ENCODE measurements at regions not wholly inside any gene's neighbourhood (a gene's known extent, or its start where the extent isn't known, plus 50 kb on each side); places are given as distances from the start of the nearest gene placed in this dataset.

DNA sequence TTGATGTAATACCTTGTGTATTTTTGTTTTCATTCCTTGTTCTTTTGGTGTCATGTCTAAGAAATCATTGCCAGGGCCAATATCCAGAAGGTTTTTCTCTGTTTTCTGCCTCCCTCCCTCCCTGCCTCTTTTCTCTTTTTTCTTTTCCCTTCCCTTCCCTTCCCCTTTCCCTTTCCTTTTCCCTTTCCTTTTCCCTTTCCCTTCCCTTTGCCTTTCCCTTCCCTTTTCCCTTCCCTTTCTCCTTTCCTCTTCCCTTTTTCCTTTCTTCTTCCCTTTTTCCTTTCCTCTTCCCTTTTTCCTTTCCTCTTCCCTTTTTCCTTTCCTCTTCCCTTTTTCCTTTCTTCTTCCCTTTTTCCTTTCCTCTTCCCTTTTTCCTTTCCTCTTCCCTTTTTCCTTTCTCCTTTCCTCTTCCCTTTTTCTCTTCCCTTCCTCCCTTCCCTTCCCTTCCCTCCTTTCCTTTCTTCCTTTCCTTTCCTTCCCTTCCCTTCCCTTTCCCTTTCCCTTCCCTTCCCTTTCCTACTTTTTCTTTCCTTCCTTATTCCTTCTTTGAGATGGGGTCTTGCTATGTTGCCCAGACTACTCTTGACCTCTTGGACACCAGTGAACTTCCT lies 646.1 kb downstream of the RAPGEF2 start:
- H3K4me3 ChIP-seq (ENCODE audit: control insufficient read depth, low read depth, low read length), result no peak overlapping the region
- no peak for DNase-seq (ENCODE audit: low read depth)
- TF ChIP-seq, protein P1, sequence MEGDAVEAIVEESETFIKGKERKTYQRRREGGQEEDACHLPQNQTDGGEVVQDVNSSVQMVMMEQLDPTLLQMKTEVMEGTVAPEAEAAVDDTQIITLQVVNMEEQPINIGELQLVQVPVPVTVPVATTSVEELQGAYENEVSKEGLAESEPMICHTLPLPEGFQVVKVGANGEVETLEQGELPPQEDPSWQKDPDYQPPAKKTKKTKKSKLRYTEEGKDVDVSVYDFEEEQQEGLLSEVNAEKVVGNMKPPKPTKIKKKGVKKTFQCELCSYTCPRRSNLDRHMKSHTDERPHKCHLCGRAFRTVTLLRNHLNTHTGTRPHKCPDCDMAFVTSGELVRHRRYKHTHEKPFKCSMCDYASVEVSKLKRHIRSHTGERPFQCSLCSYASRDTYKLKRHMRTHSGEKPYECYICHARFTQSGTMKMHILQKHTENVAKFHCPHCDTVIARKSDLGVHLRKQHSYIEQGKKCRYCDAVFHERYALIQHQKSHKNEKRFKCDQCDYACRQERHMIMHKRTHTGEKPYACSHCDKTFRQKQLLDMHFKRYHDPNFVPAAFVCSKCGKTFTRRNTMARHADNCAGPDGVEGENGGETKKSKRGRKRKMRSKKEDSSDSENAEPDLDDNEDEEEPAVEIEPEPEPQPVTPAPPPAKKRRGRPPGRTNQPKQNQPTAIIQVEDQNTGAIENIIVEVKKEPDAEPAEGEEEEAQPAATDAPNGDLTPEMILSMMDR (conservative IDR thresholded peaks at IDR 0.05; ENCODE audit: control insufficient read depth, insufficient read depth, low read depth, low read length), result no peak

DNA sequence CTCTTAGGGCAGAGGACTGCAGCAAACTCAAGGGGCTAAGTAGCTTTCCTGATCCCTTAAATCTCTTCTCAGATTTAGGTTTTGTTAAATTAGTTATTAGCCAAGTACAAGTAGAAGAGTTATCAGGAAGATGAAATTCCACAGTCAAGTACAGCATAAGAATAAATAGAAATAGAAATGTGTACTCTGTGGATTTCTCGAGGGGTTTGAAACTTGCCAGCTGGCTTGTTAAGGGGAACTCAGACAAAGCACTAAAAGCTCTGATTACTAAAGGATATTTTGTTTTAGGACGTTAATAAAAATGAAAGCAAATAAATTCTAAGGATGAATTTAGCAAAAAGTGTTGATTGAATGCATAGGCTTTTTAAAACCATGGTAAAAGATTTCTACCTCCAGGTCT lies 654.6 kb downstream of the RAPGEF2 start:
- DNase-seq (ENCODE audit: low read depth), result no peak
- TF ChIP-seq, protein P1 (conservative IDR thresholded peaks at IDR 0.05; ENCODE audit: control insufficient read depth, insufficient read depth, low read depth, low read length), result no peak
- no peak overlapping the region for H3K4me3 ChIP-seq (ENCODE audit: control insufficient read depth, low read depth, low read length)

DNA sequence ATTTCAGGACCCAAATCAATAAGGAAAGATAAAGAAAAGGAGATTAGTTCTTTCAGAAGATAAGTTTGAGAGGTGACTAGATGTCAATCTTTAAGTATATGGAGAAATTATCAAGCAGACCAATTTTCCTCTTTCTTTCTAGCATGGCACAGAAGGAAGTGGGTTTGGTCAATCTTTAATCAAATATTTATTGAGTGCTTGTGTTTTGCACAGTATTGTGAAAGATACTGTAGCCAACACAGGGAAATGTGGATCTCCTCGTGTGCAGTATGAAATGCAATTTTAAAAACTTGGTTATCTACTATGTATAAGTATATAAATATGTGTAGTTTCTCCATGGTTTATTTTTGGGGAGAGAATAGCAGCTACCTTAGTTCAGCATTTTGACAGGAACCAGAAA lies 655.2 kb downstream of the RAPGEF2 start:
- TF ChIP-seq, protein P1 (conservative IDR thresholded peaks at IDR 0.05; ENCODE audit: control insufficient read depth, insufficient read depth, low read depth, low read length), result no peak
- no peak for DNase-seq (ENCODE audit: low read depth)
- no peak overlapping the region for H3K4me3 ChIP-seq (ENCODE audit: control insufficient read depth, low read depth, low read length)

DNA sequence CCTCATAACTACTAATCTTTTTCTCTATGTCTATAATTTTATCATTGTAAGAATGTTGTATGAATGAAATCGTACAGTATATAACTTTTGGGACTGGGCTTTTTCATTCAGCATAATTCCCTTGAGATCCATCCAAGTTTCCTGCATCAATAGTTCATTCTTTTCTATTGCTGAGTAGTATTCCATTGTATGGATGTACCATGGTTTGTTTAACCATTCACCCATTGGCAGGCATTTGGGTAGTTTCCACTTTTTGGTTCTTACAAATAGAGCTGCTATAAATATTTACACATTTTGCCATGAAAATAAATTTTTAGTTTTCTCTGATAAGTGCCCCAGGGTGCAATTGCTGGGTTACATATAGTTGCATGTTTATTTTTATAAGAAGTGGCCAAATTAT lies 659.8 kb downstream of the RAPGEF2 start:
- no peak for DNase-seq (ENCODE audit: low read depth)
- TF ChIP-seq, protein P1 (conservative IDR thresholded peaks at IDR 0.05; ENCODE audit: control insufficient read depth, insufficient read depth, low read depth, low read length), result no peak
- no peak overlapping the region for H3K4me3 ChIP-seq (ENCODE audit: control insufficient read depth, low read depth, low read length)

DNA sequence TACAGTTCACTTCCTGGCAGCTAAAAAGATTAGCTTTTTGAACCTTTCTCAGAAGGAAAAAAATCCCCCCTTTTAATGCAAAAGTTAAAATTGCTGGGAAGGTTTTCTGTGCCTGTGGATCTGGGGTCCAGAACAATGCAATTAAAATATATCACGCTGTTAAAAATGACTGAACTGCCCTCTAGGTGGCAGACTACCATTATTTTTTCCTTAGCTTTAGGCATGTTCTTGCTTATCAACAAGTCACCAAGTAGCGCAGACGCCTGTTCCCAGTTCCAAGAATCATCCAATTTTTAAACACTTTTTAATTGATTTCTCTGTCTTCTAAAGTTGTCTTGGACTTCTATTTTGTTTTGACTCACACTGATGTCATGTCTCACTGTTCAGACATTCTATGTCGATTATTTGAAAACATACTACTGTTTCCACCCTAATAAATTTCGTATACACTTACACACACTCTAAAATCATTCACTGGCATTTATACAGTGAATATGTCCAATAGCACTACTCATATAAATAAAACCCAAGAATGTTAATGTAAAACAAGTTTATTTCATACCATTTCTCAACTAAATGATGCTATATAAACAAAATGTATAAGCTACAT lies 661.6 kb downstream of the RAPGEF2 start:
- TF ChIP-seq, protein P1 (conservative IDR thresholded peaks at IDR 0.05; ENCODE audit: control insufficient read depth, insufficient read depth, low read depth, low read length), result peak; percentile 48
- DNase-seq (ENCODE audit: low read depth), result peak; percentile 35
- no peak overlapping the region for H3K4me3 ChIP-seq (ENCODE audit: control insufficient read depth, low read depth, low read length)

DNA sequence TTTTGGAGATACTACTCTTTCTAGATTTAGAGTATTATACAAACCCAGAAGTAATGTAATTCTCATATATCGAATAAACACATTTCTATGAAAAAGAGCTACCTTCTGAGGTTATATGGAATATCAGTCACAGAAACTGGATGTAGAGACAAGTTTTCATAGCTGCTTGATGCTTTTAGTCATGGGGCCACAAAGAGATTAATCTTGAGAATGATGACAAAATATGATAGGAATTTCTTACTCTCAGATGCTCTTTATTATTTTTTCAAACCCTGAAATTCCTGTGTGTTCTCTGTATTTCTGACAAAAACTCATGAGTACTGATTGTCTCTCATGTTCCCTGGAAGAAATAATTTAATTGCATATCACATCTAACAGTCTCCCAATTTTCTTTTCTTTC lies 662.5 kb downstream of the RAPGEF2 start:
- no peak for DNase-seq (ENCODE audit: low read depth)
- no peak overlapping the region for H3K4me3 ChIP-seq (ENCODE audit: control insufficient read depth, low read depth, low read length)
- TF ChIP-seq, protein P1 (conservative IDR thresholded peaks at IDR 0.05; ENCODE audit: control insufficient read depth, insufficient read depth, low read depth, low read length), result no peak

Measured in fibroblast of mammary gland (primary cell).